GM12865 (cell line): ENCODE measurements at regions not wholly inside any gene's neighbourhood (a gene's known extent, or its start where the extent isn't known, plus 50 kb on each side); places are given as distances from the start of the nearest gene placed in this dataset.

Experiments
- DNase-seq: peaks from one replicate; pipeline ENCODE4 v3.0.0; 2010; ENCODE audit warnings: low read depth
- H3K4me3 ChIP-seq: 2 replicates; pipeline ENCODE4 v1.5.1; 2011; ENCODE audit warnings: mild to moderate bottlenecking, low read depth, low read length, control low read depth
- CTCF ChIP-seq: IDR thresholded peaks from 2 replicates; pipeline ENCODE4 v1.5.1; 2011; ENCODE audit warnings: low read length, control low read depth, low read depth, inconsistent platforms; ENCODE audit not compliant: insufficient read depth; ENCODE audit errors: missing control alignments

DNA sequence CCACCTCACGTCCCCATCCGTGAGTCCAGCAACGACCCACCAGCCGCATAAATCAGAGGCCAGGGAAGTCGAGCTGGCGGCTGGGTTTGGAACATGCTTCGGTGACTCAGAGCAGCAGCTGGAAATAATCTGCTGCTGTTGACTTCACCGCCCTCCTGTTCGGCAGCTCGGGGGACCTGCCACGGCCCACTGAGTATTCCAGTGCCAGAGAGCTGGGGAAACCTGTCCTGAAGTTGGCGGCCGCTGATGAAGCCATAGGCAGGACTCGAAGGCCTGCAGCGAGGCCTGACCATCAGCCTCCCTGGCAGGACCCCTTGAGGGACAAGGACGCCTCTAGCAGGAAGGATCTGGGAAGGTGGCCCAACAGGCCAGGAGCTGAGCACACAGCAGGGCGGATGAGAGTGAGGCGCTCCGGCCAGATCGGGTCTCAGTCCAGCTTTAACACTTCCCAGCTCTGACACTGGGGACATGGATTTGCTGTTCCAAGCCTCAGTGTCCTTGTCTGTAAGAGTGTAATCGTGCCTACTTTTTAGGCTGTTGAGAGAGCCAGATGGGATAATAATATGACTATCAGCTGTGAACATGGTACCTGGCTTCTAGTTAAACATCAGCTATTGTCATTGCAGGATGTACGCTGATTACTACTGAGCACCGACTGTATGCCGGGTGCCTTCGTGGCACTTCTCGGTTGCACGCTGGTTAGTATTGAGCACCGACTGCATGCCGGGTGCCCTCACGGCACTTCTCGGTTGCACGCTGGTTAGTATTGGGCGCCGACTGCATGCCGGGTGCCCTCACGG lies 50.4 kb upstream of the CIBAR2 start:
- TF ChIP-seq CTCF = no peak
- DNase-seq = no peak
- H3K4me3 ChIP-seq = no peak overlapping the region

GRCh38 chr16:85163278-85164112 lies 51.2 kb upstream of the CIBAR2 start:
- H3K4me3 ChIP-seq = no peak overlapping the region
- no peak for DNase-seq
- no peak for TF ChIP-seq CTCF

DNA sequence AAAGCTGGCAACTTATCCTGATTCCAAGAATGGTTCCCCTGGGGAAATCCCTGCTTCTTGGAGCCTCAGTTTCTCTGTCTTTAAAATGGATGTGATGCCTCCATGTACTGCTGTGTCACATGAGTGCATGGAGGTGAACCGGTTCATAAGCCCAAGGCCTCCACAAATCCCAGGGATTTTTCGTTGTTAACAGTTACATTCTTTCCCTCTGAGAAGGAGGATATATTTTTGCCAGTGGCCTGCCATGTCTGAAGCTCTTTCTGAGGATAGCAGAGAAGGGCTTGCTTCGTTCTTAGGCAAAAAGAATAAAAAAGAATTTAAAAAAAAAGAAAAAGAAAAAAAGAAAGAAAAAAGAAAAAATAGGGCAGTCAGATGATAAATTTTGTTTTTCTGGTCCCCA lies 52.2 kb upstream of the CIBAR2 start:
- TF ChIP-seq CTCF = no peak
- no peak overlapping the region for H3K4me3 ChIP-seq
- no peak for DNase-seq

GRCh38 chr16:85164838-85165516 lies 52.7 kb upstream of the CIBAR2 start:
- H3K4me3 ChIP-seq = no peak overlapping the region
- DNase-seq = no peak
- no peak for TF ChIP-seq CTCF

DNA sequence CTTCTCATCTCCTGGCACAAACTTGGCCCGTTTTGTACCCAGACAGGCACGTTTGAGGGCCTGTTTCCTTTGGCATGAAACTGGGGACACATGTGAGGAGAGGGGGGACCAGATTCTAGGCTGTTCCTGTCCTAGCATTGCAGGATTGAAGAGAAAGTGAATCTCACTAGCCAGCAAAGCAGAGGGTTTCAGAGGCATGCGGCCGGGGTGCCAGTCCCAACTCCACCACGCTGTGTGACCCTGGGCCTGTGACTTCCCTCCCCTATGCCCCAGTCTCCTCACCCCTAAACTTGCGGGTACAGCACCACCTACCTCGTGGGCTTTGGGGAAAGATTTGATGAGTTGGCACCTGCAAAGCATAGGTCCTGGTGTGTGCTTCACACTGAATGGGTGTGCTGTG lies 53.5 kb upstream of the CIBAR2 start:
- no peak for TF ChIP-seq CTCF
- no peak for DNase-seq
- no peak overlapping the region for H3K4me3 ChIP-seq

GRCh38 chr16:85166281-85166680 lies 54.0 kb upstream of the CIBAR2 start:
- no peak for TF ChIP-seq CTCF
- DNase-seq = no peak
- no peak overlapping the region for H3K4me3 ChIP-seq
